ENCODE measurements at regions not wholly inside any gene's neighbourhood (a gene's known extent, or its start where the extent isn't known, plus 50 kb on each side); places are given as distances from the start of the nearest gene placed in this dataset.
"Not testable (repeated sequence)": the region's sequence is repeated elsewhere in the genome, so short reads cannot be mapped to it uniquely, and the experiment has no call there.

DNA sequence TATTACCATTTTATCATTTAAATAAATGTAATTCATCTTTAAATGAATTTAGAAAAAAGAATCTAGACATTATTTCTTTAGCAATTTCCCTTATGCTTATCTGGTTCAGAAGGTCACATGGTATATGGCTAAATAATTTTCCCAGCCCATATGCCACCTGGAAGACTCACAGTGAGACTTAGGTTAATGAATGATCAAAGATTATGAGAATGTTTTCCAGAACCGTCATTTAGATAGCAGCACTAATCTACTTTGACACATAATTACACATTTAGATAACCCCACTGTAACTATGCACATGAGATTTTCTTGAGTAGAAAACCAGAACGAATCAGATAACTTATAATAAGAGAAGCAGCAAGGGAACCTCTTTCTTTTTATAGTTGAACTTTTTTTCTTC is 124.9 kb upstream of the CCDC180 start:
- not testable (repeated sequence) for DNase-seq (ENCODE audit: low read depth in 1 of 2, low spot score in 1 of 2)

DNA sequence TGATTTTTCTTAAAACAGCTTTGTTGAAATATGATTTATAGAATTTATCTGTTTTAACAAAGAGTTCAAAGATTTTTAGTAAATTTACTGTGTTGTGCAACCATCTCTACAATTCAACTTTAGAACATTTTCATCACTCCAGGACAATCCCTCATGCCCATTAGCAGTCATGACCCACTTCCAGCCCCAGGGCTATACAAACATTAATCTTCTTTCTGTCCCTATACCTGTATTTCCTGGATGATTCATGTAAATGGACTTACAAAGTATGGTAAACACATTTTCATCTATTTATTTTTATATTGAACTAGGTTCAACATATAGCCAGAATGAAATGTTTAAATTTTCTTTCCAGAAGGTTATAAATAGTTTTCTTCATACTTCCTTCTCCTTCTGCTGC is 127.8 kb upstream of the CCDC180 start:
- DNase-seq (ENCODE audit: low read depth in 1 of 2, low spot score in 1 of 2): no peak

DNA sequence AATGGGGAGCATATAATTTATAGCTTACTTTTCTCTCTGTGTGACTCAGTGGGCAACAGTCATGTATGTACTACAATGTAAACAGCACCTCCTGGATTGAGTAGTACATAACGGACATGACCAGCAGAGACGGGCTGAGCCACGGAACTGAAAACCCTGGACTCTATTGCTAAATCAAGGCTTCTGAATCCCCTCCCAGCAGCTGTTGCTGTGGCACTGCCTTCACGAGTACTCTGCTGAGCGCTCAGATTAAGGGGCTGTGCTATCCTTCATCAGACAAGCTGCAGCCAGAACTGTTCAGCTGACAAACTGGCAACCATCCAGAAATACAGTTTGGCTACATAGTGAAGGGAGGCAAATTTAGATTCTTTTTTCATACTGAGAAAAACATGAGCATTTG is 131.3 kb upstream of the CCDC180 start:
- DNase-seq (ENCODE audit: low read depth in 1 of 2, low spot score in 1 of 2): no peak

DNA sequence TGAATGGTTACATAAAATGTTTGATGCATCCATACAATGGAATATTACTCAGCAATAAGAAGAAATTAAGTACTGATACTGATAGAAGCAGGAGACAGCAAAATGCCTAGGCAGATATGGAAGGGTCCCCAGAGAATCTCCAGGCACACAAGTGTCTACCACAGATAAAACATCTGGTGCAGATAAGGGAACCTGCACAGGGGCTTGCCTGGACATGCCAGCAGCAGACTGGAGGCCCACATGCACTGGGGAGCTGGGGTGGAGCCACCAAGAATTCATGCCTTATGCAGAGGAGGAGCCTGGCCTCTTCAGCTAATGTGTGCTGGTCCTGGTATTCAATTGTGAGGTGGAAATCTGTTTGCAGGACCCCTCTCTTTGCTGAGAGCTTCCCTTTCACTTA is 129.2 kb upstream of the CTSV start:
- not testable (repeated sequence) for DNase-seq (ENCODE audit: low read depth in 1 of 2, low spot score in 1 of 2)

DNA sequence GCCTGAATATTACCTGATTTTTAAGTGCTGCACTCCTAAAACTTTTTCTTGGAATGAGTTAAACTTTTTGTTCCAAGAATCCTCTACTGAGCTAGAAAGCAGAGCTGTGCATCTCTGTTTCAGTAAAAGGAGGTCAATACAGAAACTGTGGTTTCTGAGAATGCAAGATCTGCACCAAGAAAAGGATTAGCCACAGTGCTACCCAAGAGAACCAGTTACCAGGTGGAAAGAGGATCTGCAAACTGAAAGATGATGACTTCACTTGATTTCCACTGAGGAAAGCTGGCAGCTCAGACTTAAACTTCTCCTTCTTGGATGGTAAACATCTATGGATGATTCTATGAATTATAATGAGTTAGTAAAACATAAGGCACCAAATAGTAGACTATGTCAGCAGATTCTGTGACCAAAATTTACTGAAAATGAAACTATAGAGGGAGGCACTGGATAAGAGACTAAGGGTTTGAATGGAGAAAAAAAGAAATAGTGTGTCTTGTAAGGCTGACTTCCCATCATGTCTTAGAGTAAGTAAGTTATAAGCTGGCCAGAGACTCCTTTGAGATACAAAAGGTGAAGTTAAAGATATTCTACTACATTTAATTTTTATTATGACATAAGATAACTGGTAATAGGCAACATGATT is 127.7 kb upstream of the CTSV start:
- DNase-seq (ENCODE audit: low read depth in 1 of 2, low spot score in 1 of 2): not testable (repeated sequence)

DNA sequence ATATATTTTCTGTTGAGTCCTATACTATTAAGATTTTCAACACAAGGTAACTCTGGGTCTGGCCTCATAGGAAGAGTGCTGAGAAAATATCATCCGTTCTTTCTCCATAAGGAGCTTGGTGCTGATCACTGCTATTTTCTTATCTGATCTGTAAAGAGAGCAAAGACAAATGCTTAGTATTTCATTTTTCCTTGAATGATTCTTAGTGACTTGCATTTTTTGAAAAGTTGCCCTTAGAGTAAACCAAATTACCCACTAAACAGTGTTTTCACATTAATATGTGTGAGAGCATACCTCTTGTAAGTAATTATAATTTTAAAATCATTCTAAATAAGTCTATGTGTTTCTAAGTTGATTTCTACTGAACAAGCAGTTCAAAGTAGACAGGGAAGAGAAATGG is 121.3 kb upstream of the CTSV start:
- no peak for DNase-seq (ENCODE audit: low read depth in 1 of 2, low spot score in 1 of 2)

DNA sequence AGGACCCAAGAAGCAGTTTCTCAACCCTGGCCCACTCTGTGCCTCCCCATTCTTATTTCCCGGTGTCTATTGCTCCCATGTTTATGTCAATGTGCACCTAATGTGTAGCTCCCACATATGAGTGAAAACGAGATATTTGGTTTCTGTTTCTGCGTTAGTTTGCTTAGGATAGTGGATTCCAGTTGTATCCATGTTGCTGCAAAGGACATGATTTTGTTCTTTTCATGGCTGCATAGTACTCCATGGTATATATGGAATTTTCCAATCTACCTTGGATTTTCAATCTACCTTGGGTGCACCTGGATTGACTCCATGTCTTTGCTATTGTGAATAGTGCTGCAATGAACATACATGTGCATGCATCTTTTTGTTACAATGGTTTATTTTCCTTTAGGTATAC is 119.8 kb upstream of the CTSV start:
- not testable (repeated sequence) for DNase-seq (ENCODE audit: low read depth in 1 of 2, low spot score in 1 of 2)

DNA sequence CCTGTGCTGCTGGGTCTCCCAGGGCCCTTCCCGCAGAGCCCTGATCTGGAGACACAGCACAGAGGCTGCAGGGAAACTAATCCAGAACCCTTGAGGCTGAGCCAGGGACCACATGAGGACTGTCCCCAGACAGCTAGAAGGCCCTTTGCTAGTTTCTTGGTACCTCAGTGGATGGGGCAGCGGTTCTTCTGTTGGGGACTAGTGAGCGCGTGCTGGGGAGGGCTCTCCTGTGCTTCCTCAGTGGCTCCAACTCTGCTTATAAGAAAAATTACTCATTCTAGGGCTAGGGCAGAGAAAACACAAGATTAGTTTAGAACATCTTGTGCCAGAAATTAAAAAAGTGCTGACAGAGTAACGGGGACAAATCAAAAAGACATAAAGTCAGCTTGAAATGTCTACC is 116.5 kb upstream of the CTSV start:
- DNase-seq (ENCODE audit: low read depth in 1 of 2, low spot score in 1 of 2): not testable (repeated sequence)

DNA sequence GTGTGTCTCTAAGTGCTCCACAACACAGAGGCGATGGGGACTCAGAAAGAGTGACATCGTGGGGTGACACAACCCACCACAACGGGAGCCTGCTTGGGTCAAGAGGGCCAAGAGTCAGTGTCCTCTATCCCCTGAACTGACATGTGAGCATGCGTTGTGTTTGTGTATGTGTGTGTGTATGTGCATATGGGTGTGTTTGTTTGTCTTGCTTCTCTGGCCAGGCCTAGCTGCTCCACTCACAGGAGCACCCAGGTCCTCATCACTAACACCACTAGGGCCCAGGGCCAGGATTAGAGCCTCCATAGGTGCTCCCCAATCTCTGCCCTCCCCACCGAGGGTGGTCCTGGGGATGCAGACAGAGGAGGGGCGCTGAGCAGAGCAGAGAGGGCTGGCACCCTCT is 115.0 kb upstream of the CTSV start:
- no peak for DNase-seq (ENCODE audit: low read depth in 1 of 2, low spot score in 1 of 2)

DNA sequence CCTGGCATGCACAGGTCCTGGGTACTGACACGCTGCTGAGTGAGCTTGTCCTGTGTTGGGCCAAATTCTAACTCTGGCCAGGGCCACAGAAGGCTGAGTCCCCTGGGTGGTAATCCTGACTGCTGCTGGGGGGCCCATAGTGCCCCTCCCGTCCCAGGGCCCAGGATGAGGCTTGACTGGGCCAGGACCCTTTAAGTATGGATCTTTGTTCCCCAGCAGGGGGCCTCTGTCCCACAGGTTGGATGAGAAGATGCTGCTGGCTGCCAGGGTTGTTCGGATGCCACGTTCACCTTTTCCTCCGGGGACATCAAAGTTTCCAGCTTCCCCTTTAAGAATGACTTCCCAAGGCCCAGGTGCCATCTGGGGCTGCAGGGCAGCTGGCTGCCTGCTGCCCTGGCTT is 114.2 kb upstream of the CTSV start:
- not testable (repeated sequence) for DNase-seq (ENCODE audit: low read depth in 1 of 2, low spot score in 1 of 2)

DNA sequence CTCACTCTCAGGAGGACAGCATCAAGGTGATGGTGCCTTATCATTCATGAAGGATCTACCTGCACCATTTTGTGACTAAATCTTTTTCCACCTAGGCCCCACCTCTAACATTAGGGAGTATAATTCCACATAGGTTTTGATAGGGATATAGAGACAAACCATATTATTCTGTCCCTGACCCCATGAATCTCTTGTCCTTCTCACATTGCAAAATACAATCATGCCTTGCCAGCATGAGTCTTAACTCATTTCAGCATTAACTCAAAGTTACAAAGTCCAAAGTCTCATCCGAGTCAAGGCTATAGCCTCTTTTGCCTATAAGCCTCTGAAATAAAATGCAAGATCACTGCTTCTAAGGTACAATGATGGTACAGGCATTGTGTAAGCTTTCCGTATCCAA is 111.5 kb upstream of the CTSV start:
- DNase-seq (ENCODE audit: low read depth in 1 of 2, low spot score in 1 of 2): not testable (repeated sequence)

DNA sequence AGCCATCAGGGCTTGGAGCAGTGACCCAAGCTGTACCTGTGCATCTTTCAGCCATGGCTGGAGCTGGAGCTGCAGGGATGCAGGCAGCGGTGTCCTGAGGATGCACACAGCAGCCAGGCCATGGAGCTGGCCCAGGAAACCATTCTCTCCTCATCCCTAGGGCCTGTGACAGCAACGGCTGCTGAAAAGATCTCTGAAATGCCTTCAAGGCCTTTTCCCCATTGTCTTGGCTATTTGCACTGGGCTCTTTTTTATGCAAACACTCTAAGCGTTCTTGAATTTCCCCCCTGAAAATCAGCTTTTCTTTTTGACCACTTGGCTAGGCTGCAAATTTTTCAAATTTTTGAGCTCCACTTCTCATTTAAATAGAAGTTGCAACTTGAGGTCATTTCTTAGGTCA is 109.5 kb upstream of the CTSV start:
- DNase-seq (ENCODE audit: low read depth in 1 of 2, low spot score in 1 of 2): not testable (repeated sequence)

DNA sequence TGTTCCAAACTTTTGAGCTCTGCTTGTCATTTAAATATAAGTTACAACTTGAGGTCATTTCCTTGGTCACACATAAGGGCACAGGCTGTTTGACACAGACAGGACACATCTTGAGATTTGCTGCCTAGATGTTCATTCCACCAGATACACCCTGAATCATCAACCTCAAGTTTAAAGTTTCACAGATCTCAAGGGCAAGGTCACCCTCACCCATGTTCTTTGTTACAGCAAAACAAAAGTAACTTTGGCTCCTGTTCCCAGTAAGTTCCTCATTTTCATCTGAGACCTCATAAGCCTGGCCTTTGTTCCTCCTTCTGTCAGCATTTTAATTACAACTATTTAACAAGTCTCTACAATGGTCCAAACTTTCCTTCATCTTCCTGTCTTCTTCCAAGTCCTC is 106.7 kb upstream of the CTSV start:
- not testable (repeated sequence) for DNase-seq (ENCODE audit: low read depth in 1 of 2, low spot score in 1 of 2)

DNA sequence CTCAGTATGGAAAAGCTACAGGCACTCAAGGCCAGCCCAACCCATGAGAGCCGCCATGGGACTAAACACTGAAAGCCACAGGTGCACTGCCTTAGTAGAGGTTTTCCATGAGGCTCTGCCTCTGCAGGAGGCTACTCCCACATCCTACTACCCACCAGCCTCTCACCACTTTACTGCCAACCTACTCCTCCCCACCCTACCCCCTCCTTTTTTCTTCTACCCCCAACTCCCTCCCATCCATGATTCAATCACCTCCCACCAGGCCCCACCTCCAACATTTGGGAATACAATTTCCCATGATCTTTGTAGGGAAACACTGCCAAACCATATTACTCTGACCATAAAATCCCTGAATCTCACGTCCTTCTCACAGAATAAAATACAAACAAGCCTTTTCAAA is 101.6 kb upstream of the CTSV start:
- no peak for DNase-seq (ENCODE audit: low read depth in 1 of 2, low spot score in 1 of 2)

DNA sequence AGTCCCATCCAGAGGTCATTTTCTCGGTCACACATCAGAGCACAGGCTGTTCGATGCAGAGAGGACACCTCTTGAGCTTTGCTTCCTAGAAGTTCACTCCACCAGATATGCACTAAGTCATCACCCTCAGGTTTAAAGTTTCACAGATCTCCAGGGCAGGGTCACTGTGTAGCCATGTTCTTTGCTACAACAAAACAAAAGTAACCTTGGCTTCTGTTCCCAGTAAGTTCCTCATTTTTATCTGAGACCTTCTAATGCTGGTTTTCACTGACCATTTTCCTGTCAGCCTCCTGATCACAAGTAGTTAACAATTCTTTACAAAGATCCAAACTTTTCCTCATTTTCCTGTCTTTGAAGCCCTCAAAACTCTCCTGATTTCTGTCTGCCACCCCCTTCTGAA is 97.5 kb upstream of the CTSV start:
- DNase-seq (ENCODE audit: low read depth in 1 of 2, low spot score in 1 of 2): no peak

DNA sequence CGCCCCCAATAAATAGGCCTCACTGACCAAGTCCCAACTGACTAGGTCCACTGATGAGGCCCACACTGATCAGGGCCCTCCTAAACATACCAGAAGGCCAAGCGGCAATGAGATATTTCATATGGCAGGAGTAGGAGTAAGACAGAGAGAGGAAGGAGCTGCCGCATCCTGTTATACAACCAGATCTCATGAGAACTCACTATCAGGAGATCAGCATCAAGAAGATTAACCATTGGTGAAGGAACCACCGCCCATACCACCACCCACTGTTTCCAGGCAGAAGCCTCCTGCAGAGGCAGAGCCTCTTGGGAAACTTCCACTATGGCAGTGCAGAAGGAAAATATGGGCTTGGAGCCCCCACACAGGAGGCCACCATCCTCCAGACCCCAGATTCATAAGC is 95.0 kb upstream of the CTSV start:
- DNase-seq (ENCODE audit: low read depth in 1 of 2, low spot score in 1 of 2): not testable (repeated sequence)

DNA sequence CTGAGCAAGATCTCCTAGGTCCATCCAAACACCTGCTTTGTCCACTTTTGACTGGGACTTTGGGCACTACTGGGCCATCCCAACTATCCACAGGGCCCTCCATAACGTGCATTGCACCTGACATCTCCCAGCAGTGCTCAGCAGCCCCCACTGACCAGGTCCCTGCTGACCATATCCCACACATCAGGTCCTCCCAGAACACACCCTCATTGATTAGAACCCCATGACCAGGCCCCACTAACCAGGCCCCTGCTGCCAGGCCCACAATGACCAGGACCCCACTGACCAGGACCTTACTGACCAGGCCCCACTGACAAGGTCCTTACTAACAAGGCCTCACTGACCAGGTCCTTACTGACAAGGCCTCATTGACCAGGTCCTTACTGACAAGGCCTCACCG is 93.9 kb upstream of the CTSV start:
- DNase-seq (ENCODE audit: low read depth in 1 of 2, low spot score in 1 of 2): no peak

DNA sequence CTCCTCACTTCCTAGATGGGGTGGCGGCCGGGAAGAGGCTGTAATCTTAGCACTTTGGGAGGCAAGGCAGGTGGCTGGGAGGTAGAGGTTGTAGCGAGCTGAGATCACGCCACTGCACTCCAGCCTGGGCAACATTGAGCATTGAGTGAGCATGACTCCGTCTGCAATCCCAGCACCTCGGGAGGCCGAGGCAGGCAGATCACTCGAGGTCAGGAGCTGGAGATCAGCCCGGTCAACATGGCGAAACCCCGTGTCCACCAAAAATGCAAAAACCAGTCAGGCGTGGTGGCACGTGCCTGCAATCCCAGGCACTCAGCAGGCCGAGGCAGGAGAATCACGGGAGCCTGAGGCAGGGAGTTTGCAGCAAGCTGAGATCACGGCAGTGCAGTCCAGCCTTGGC is 91.9 kb upstream of the CTSV start:
- not testable (repeated sequence) for DNase-seq (ENCODE audit: low read depth in 1 of 2, low spot score in 1 of 2)

DNA sequence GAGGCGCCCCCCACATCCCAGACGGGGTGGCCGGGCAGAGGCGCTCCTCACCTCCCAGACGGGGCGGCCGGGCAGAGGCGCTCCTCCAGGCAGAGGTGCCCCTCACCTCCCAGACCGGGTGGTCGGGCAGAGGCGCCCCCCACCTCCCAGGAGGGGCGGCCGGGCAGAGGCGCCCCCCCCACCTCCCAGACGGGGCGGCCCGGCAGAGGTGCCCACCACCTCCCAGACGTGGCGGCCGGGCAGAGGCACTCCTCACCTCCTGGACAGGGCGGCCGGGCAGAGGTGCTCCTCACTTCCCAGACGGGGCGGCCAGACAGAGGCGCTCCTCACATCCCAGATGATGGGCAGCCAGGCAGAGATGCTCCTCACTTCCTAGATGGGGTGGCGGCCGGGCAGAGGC is 91.4 kb upstream of the CTSV start:
- DNase-seq (ENCODE audit: low read depth in 1 of 2, low spot score in 1 of 2): not testable (repeated sequence)

DNA sequence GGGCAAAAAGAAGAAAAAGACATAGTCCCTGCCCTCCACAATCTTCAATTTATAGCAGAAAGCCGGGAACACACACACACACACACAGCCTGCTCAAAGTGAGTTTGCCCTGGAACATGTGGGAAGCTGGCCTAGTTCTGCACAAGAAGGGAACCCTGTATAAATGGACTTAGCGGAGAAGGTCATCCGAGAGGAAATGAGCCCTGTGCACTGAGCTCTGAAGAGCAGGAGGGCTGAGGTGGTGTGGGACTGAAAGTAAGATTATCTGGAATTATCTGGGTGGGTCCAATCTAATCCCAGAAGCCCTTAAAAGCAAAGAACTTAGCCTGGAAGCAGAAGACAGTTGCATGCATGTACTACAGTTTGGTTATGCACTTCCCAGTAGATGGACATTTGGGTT is 90.0 kb upstream of the CTSV start:
- no peak for DNase-seq (ENCODE audit: low read depth in 1 of 2, low spot score in 1 of 2)

DNA sequence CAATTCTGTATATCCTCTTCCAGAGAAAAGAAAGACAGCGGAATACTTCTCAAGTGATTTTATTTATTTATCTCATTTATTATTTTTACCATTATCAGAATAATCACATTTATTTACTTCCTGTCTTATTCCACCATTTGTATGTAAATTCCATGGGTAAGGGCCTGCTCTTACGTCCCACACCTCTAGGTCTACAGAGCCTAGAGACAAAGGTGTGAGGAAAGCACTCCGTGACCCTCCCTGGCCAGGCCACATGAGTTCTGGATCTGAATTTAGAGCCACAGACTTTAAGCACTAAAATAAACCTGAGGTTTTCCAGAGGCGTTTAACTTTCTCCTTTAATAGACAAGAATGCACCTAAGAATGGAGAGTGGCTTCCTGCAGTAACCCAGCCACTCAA is 85.3 kb upstream of the CTSV start:
- no peak for DNase-seq (ENCODE audit: low read depth in 1 of 2, low spot score in 1 of 2)

DNA sequence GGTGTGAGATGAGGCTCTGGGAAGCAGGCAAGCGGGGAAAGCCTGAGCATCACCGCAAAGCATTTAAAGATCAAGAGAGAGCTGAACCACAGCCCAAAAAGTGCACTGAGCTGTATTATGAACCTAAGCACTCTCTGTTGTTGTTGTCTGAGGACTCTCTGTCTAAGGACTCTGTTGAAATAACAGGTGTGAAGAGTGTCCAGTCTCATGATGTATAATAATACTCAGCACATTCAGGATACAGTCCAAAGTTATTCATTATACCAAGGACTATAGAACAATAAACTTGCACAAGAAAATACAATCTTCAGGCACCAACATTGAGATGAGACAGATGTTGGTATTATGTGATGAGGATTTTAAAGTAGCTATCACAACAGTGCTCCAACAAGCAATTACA is 71.8 kb upstream of the CTSV start:
- no peak for DNase-seq (ENCODE audit: low read depth in 1 of 2, low spot score in 1 of 2)

DNA sequence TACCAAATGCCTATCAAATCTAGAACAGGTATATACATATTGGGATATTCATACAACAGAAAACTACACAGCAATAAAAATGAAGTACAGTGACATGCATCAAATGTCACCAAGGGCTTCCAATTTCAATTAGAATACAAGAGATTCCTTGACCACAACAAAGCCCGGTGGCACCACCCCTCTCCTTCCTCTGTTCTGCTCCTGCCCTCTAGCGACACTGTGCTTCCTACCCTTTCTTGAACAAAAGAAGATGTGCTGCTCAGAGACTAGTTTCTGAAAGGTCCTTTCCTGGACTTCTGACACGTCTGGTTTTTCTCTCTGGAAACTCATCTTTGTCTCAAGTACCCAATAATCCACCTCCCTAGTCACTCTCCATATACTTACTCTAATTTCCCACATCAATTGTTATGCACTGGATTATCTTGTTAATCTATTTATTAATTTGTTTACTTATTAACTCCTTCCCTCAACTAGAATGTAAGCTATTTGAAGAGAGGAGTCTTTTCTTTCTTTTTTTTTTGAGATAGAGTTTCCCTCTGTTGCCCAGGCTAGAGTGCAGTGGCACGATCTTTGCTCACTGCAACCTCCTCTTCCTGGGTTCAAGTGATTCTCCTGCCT is 70.4 kb upstream of the CTSV start:
- no peak for DNase-seq (ENCODE audit: low read depth in 1 of 2, low spot score in 1 of 2)

Measured in activated T-helper 1 cell treated with anti-CD3 and anti-CD28 coated beads, Interleukin-2, amount 50 U/mL, for 16 hours (primary cell).